Transverse colon (tissue), 4 donors: ENCODE measurements at regions not wholly inside any gene's neighbourhood (a gene's known extent, or its start where the extent isn't known, plus 50 kb on each side); places are given as distances from the start of the nearest gene placed in this dataset.

Source experiments
- POLR2A ChIP-seq: fragments of 450-650 bp; IDR thresholded peaks from one replicate; pipeline ENCODE4 v1.6.1; 2016; ENCODE audit warnings: antibody characterized with exemption, mild to moderate bottlenecking, moderate library complexity
- POLR2AphosphoS5 ChIP-seq, 3 donors: sonication (generic); formaldehyde crosslinking; IDR thresholded peaks; one replicate each; pipeline ENCODE4 v1.6.1; 2016; ENCODE audit warnings: antibody characterized with exemption in 3 of 3
- TF ChIP-seq, protein P1 (sequence below), 5 experiments: fragments of 200-600 bp in 3 of 5; fragments of 450-650 bp in 2 of 5; sonication (generic) in 3 of 5; IDR thresholded peaks; 1 replicate in 2 of 5; 2 replicates in 3 of 5; pipeline ENCODE4 v1.5.1; 2016 to 2017; ENCODE audit warnings: antibody characterized with exemption in 5 of 5, inconsistent platforms in 3 of 5, mild to moderate bottlenecking in 2 of 5, moderate library complexity in 1 of 5

DNA sequence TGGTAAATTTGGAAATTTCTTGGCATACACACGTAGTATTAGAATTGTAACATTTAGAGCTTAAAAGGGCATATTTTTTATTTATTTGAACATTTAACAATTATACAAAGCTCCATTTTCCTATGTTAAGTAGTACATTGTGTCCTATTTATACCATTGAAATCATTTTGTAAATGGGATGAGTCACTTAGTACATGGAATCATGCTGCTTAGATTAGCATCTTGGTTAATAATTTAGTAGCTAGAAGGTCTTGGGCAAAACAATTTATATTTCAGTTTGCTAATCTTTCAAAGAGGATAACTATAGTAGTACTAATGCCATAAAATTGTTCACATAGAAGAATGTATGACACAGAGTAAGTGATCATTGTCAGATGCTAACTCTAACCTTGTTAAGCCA lies 450.1 kb upstream of the LUZP2 start:
- TF ChIP-seq POLR2AphosphoS5 (IDR thresholded peaks at IDR 0.05), result no peak
- TF ChIP-seq, protein P1, sequence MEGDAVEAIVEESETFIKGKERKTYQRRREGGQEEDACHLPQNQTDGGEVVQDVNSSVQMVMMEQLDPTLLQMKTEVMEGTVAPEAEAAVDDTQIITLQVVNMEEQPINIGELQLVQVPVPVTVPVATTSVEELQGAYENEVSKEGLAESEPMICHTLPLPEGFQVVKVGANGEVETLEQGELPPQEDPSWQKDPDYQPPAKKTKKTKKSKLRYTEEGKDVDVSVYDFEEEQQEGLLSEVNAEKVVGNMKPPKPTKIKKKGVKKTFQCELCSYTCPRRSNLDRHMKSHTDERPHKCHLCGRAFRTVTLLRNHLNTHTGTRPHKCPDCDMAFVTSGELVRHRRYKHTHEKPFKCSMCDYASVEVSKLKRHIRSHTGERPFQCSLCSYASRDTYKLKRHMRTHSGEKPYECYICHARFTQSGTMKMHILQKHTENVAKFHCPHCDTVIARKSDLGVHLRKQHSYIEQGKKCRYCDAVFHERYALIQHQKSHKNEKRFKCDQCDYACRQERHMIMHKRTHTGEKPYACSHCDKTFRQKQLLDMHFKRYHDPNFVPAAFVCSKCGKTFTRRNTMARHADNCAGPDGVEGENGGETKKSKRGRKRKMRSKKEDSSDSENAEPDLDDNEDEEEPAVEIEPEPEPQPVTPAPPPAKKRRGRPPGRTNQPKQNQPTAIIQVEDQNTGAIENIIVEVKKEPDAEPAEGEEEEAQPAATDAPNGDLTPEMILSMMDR (IDR thresholded peaks at IDR 0.05), result no peak
- no peak for TF ChIP-seq POLR2A
